ENCODE measurements at regions not wholly inside any gene's neighbourhood (a gene's known extent, or its start where the extent isn't known, plus 50 kb on each side); places are given as distances from the start of the nearest gene placed in this dataset.

DNA sequence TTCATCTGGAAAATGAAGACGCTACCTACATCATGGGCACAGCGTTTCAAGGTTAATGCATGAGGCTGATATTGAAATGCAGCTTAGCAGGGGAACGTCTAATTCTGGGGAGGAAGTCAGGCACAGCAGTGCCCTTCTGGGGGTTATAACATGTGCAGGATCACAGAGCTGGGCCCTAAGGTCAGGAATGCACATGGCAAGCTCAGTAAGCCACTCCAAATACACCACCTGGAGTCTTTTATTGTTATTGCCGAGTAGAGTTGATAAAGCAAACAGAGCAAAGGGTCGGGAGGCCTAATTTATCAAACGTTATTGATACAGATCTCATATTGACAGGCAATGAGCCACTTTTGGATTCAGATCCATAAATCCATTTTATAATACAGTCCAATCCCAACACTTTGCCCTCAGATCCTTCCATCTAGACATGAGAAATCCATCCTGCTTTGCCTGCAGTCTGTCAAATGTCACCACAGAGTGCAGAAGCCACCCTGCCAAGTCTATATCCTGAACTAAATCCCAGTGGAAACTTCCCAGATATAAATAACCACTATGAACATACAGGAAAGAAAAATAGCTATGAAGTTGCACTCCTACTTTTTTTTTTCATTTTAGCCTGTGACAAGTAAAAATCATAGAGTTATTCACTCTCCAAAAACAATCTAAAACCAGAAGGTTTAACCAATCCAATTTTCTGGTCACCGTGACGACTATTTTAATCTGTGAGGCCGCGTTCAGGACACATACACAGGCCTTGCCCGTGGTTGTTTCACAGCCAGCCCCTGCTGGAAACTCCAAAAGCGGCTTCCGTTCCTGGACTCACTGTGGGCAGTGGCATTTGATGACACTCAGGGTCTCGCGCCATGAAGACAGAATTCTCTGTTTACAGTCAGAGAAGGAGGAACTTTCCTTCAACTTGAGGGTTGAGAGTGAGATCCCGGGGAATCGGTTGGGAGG is 335.4 kb downstream of the DHX15 start:
- ATAC-seq (ENCODE audit: low read depth) (no peak), DNase-seq (ENCODE audit: low spot score in 2 of 2) (no peak)
- H3K4me3 Mint-ChIP-seq: no peak overlapping the region
- no peaks in the 10 kb centered on the region for H3K4me1 Mint-ChIP-seq
- H3K27me3 Mint-ChIP-seq: no peaks in the 10 kb centered on the region
- H3K27ac Mint-ChIP-seq: no peak overlapping the region
- no peaks in the 10 kb centered on the region for H3K36me3 Mint-ChIP-seq
- H3K9me3 Mint-ChIP-seq: no peaks in the 10 kb centered on the region

DNA sequence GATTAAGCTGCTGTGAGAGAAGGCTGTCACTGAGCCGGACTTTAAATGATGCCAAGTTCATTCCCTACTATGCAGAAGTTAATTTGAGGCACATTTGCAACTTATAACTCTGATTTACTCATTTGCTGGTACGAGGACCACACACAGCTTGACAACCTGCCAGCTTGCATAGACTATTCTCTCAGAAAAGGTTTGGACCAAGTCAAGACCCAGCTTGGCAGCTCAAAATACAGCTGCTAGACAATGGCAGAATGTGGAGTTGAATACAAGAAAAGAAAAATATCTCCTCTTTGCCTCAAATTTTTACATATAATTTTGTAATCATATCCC is 338.9 kb downstream of the DHX15 start:
- Mint-ChIP-seq H3K27ac (no peak overlapping the region), H3K9me3 (no peaks in the 10 kb centered on the region), H3K27me3 (no peaks in the 10 kb centered on the region), H3K36me3 (no peaks in the 10 kb centered on the region), H3K4me1 (no peaks in the 10 kb centered on the region), H3K4me3 (no peak overlapping the region)
- no peak for ATAC-seq (ENCODE audit: low read depth)
- DNase-seq (ENCODE audit: low spot score in 2 of 2): no peak

DNA sequence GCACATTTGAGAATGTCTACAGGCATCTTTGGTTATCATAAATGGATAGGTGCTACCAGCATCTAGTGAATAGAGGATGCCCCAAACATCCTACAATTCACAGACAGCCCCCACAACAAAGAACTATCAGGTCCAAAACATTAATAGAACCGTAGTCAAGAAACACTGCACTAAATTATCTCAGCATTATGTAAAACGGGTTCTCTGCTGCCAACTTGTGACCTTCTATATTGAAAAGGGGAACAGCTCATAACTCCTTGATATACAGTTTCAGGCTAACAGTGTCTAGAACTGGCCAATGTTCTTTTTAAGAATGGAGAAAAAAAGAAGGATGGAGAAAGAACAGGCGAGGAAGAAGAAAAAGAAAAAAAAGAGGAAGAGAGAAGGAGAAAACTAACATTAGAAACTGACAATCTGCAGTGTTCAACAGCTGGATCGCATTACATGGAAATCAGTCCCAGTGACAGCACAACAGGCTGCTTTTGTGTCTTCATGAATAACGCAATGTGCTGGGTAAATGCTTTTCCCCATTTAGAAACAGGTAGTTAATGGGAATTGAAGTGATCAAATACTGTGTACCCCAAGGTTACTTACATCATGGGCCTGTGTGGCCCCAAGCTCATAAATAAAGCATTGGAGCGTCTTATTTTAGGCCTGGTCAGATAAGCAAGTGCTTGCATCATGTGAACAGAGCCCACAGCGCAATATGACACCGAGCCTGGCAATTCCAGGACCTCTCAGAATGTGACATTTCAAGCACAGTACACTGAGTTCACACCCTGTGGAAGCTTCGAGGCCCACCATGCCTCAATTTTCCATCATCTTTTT is 339.5 kb downstream of the DHX15 start:
- DNase-seq (ENCODE audit: low spot score in 2 of 2): no peak
- no peaks in the 10 kb centered on the region for H3K4me1 Mint-ChIP-seq
- ATAC-seq (ENCODE audit: low read depth): no peak

DNA sequence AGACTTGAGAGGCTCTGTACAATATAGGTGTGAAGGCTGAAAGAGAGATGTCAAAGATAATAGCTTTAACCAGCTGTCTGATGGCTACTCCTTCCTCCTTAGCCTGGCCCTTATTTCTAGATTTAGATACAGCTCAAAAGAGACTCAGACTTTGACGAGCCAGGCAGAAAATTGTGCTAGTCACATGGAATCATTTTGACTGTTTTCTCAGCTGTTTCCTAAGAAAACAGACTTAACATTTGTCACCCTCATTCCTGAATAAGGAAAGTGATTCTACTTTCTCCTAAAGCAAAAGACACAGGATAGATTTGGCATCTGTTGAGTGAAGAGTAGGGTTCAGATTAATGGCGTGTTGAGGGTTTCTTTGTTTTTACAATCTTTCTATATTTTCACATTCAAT is 340.7 kb downstream of the DHX15 start:
- no peaks in the 10 kb centered on the region for H3K4me1 Mint-ChIP-seq
- ATAC-seq (ENCODE audit: low read depth) (no peak), DNase-seq (ENCODE audit: low spot score in 2 of 2) (no peak)
- no peaks in the 10 kb centered on the region for H3K36me3 Mint-ChIP-seq
- no peaks in the 10 kb centered on the region for H3K9me3 Mint-ChIP-seq
- H3K27me3 Mint-ChIP-seq: no peaks in the 10 kb centered on the region
- H3K4me3 Mint-ChIP-seq: no peak overlapping the region
- H3K27ac Mint-ChIP-seq: no peak overlapping the region

More for the DNA sequence above, 339.5 kb downstream of the DHX15 start:
- Mint-ChIP-seq H3K9me3 (no peaks in the 10 kb centered on the region), H3K27me3 (no peaks in the 10 kb centered on the region), H3K27ac (no peak overlapping the region), H3K36me3 (no peaks in the 10 kb centered on the region), H3K4me3 (no peak overlapping the region)

DNA sequence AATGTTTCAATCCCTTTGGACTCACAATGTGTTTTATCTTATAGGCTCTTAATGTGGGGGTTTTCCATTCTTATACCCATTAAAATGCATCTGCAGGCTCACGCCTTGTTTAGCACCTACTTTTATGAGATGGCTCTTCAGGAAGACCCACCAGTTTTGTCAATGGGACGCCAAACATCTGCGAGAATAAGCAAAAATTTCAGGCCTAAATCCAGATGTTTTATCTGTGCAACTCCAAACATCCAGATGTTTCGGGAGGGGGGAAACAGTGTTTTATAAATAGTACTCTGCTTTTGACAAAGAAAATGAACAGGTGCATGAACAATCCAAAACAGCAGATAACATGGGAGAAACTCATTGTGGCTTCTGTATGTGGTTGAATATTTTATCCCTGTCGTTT is 342.8 kb downstream of the DHX15 start:
- H3K4me3 Mint-ChIP-seq: no peak overlapping the region
- ATAC-seq (ENCODE audit: low read depth) (no peak), DNase-seq (ENCODE audit: low spot score in 2 of 2) (no peak)
- no peaks in the 10 kb centered on the region for H3K4me1 Mint-ChIP-seq
- no peaks in the 10 kb centered on the region for H3K36me3 Mint-ChIP-seq
- H3K27ac Mint-ChIP-seq: no peak overlapping the region
- no peaks in the 10 kb centered on the region for H3K9me3 Mint-ChIP-seq
- no peaks in the 10 kb centered on the region for H3K27me3 Mint-ChIP-seq

DNA sequence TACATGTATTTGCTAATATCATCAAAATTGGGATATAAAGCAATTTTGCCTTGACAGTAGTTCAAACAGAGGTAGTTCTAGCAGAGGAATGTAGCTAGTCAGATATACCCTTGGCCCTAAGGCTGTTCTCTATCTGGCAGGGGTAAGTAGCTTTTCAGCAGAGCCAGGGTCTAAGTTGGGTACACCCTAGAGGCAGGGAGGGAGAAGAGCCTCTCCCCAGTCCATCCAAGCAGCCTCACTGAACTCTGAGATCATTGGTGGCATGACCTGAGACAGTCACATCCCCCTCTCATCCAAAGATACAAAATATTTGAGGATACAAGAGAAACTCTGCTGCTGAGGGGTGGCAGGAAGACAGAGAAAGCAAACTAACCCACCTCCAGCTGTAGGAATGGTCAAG is 343.7 kb downstream of the DHX15 start:
- ATAC-seq (ENCODE audit: low read depth) (no peak), DNase-seq (ENCODE audit: low spot score in 2 of 2) (no peak)
- Mint-ChIP-seq H3K4me3 (no peak overlapping the region), H3K9me3 (no peaks in the 10 kb centered on the region), H3K36me3 (no peaks in the 10 kb centered on the region), H3K27me3 (no peaks in the 10 kb centered on the region), H3K27ac (no peak overlapping the region), H3K4me1 (no peaks in the 10 kb centered on the region)

DNA sequence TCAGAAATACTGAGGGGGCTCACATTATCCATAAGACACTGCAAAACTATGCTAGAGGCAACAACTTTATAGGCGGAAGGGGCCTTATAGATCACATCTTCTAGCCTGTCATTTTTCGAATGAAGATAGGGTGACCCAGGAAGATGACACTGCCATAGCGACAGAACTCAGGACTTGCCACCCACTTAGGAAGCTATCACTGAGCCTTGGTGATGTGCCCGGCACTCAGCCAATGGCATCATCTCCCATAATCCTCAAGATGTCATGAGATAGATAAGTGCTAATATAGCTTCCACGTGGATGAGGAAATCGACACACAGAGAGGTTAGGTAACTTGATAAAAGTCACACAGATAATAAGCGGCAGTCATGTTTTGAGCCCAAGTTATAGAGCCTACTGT is 346.6 kb downstream of the DHX15 start:
- no peak for ATAC-seq (ENCODE audit: low read depth)
- no peaks in the 10 kb centered on the region for H3K4me1 Mint-ChIP-seq
- no peaks in the 10 kb centered on the region for H3K9me3 Mint-ChIP-seq

DNA sequence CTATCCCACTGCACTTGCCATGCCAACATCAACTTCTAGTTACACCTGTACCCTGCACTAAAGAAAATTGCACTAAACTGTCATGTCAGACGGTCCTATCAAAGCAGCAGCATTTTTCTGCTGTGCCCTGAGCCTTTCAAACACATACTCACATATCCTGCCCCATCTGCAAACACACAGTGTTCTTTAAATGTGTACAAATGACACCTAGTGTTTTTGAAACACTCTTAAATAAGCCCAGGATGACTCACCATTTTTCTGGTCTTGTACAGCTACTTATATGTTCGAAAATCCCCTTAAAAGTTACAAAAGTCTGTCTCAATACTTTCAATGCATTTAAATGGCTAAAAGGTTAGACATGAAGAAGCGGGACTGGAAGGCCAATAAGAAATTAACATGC is 346.7 kb upstream of the PPARGC1A start:
- no peak for ATAC-seq (ENCODE audit: low read depth)
- Mint-ChIP-seq H3K9me3 (no peaks in the 10 kb centered on the region), H3K4me1 (no peaks in the 10 kb centered on the region), H3K4me3 (no peak overlapping the region), H3K27ac (no peak overlapping the region), H3K36me3 (no peaks in the 10 kb centered on the region), H3K27me3 (no peaks in the 10 kb centered on the region)
- no peak for DNase-seq (ENCODE audit: low spot score in 2 of 2)

More for the DNA sequence above, 346.6 kb downstream of the DHX15 start:
- H3K36me3 Mint-ChIP-seq: no peaks in the 10 kb centered on the region
- H3K27me3 Mint-ChIP-seq: no peaks in the 10 kb centered on the region
- no peak overlapping the region for H3K4me3 Mint-ChIP-seq
- no peak for DNase-seq (ENCODE audit: low spot score in 2 of 2)
- H3K27ac Mint-ChIP-seq: no peak overlapping the region

DNA sequence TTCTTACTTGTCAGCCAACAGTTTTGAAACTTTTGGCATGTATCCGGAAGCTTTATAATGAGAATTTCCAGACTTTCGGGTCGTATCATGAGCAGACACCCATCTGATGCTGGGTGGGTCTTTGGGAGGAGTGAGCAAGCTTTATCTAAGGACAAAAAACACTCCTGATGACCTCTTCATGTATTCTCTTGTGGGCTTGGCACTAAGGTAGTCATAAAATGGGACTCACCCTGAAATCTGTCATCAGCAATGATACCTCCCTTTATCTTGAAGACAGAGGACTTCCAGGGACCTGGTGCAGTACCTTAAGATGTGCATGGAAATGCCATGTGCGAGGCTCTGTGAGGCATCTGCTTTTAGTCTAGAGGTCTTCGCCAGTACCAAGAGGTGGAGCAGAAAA is 346.3 kb upstream of the PPARGC1A start:
- ATAC-seq (ENCODE audit: low read depth) (no peak), DNase-seq (ENCODE audit: low spot score in 2 of 2) (no peak)
- Mint-ChIP-seq H3K4me3 (no peak overlapping the region), H3K4me1 (no peaks in the 10 kb centered on the region), H3K9me3 (no peaks in the 10 kb centered on the region), H3K27me3 (no peaks in the 10 kb centered on the region), H3K36me3 (no peaks in the 10 kb centered on the region), H3K27ac (no peak overlapping the region)

DNA sequence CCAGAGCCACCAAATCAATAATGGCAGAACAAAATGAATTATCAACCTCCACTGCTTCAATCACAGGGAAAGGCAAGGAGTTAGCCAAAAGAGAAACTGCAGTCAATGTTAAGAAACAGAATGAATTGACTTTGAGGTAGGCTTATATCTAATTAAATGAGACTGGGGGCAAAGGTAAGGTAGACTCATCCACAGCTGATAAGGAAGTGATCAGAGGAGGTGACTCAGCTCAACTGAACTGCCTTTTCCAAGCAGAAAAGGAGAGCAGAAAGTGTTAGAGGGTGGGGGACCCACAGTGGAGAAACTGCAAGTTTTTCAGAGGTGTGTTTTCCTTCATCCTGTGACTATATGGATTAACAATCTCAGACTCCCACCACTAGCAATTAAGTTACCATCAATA is 345.8 kb upstream of the PPARGC1A start:
- H3K4me1 Mint-ChIP-seq: no peaks in the 10 kb centered on the region
- no peaks in the 10 kb centered on the region for H3K27me3 Mint-ChIP-seq
- no peaks in the 10 kb centered on the region for H3K9me3 Mint-ChIP-seq
- no peaks in the 10 kb centered on the region for H3K36me3 Mint-ChIP-seq
- DNase-seq (ENCODE audit: low spot score in 2 of 2) (no peak), ATAC-seq (ENCODE audit: low read depth) (no peak)
- no peak overlapping the region for H3K4me3 Mint-ChIP-seq
- H3K27ac Mint-ChIP-seq: no peak overlapping the region

DNA sequence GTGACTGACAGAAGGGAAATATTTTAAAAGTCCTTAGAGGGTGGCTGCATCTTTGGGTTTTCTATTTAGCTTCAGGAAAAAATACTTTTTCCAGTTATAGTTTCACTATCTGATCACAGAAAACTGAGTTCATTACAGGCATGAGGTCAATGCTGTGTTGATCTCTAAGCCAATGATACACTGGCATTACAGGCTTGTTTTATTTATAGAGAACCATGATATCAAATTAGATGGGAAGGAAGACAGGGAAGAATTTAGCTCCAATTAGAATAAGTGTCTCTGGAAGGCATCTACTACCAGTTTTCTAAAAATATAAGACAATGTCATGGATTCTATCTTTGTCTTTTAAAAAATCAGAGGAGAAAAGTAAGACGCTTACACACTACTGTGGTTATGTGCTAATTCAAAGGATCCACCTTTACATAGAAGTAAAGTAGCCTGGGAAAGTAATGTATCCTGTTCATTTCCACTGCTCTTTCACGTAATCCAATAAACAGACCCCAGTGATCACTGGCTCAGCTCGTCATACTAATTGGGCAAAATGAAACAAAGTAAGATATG is 344.5 kb upstream of the PPARGC1A start:
- H3K27me3 Mint-ChIP-seq: no peaks in the 10 kb centered on the region
- H3K36me3 Mint-ChIP-seq: no peaks in the 10 kb centered on the region
- no peaks in the 10 kb centered on the region for H3K4me1 Mint-ChIP-seq
- H3K4me3 Mint-ChIP-seq: no peak overlapping the region
- DNase-seq (ENCODE audit: low spot score in 2 of 2): no peak
- peaks cover 2% of the 10 kb centered on the region for H3K9me3 Mint-ChIP-seq
- no peak for ATAC-seq (ENCODE audit: low read depth)
- H3K27ac Mint-ChIP-seq: no peak overlapping the region

DNA sequence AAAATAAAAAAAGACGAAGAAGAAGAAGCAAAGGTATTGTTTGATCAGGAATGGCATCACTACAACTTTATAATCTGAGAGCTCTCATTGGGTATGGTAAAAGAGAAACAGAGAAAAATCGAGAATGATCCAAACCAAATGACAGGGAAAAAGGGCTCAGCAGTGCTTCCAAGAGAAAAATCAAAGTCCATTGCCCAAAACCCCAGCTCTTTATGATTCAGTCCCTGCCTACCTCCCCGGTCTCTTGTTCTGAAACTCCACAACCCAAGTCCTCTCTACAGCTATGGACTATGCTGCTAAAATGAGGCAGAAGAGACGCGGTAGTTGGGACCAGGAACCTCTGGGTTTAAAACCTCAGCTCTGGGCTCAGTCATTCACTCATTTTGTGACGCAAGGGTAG is 341.1 kb upstream of the PPARGC1A start:
- no peaks in the 10 kb centered on the region for H3K36me3 Mint-ChIP-seq
- no peak overlapping the region for H3K27ac Mint-ChIP-seq
- no peaks in the 10 kb centered on the region for H3K4me1 Mint-ChIP-seq
- ATAC-seq (ENCODE audit: low read depth) (no peak), DNase-seq (ENCODE audit: low spot score in 2 of 2) (no peak)
- peaks cover 2% of the 10 kb centered on the region for H3K9me3 Mint-ChIP-seq
- no peak overlapping the region for H3K4me3 Mint-ChIP-seq
- H3K27me3 Mint-ChIP-seq: no peaks in the 10 kb centered on the region

DNA sequence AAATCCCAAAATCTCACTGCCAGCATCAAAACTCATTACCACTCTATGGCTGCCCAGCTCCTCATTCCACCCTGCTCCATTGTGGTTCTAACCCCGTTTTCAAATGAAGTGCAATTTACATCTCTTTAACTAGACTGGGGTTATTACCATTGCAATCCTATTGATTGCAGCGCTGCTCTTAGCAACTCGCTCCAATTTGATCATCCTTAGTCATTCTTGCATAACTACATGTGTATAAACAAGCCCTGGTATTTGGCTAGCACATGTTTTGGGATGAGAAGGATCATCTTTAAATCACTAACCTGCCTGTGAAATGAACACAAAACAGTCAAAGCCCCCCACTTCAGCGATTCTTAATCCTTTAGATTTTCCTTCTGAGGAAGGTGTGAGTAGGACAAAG is 340.1 kb upstream of the PPARGC1A start:
- Mint-ChIP-seq H3K36me3 (no peaks in the 10 kb centered on the region), H3K27ac (no peak overlapping the region)

DNA sequence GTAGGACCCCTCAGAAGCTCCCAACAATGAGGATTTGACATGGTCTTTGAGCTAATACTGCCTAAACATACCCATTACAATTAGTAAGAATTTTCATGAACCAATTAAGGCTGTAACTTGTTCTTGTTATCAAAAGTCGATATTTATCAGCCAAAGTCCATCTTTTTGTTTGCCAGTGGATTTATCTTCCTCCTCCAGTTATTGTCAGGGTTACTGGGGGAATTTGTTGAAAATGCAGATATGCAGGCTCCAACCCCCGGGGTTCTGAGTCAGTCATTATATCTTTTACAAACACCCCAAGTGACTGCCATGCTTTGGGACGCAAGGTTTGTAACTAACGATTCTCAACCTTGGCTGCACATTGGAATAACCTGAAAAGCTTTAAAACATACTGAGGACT is 338.8 kb upstream of the PPARGC1A start:
- DNase-seq (ENCODE audit: low spot score in 2 of 2) (no peak), ATAC-seq (ENCODE audit: low read depth) (no peak)
- Mint-ChIP-seq H3K4me3 (no peak overlapping the region), H3K27me3 (no peaks in the 10 kb centered on the region), H3K9me3 (peaks cover 10% of the 10 kb centered on the region), H3K27ac (no peak overlapping the region), H3K36me3 (no peaks in the 10 kb centered on the region), H3K4me1 (no peaks in the 10 kb centered on the region)

More for the DNA sequence above, 340.1 kb upstream of the PPARGC1A start:
- Mint-ChIP-seq H3K9me3 (peaks cover 2% of the 10 kb centered on the region), H3K4me3 (no peak overlapping the region), H3K4me1 (no peaks in the 10 kb centered on the region), H3K27me3 (no peaks in the 10 kb centered on the region)
- no peak for ATAC-seq (ENCODE audit: low read depth)
- DNase-seq (ENCODE audit: low spot score in 2 of 2): no peak

Data from memory B cell (primary cell).